ENCODE measurements at regions not wholly inside any gene's neighbourhood (a gene's known extent, or its start where the extent isn't known, plus 50 kb on each side); places are given as distances from the start of the nearest gene placed in this dataset.

DNA sequence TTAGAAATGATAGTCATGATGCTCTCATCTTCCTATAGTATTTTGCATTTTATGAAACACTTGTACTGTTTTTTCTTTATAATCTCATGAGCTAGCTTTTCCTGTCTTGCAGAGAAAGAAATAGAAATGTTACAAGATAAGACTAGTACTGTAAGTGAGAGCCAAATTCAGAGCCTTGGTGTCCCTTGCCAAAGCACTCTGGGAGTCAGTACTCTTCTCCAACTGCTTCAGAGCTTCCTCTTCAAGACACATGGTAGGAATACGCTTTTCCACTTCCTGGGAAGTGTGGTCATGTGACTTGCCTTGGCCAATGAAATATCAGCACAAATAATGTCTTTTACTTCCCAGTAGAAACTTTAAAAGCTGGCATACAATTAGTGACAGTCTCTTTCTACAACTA lies 112.4 kb downstream of the SEMA6D start:
- Histone ChIP-seq H3K14ac (ENCODE audit: insufficient read length) (no peak overlapping the region), H4K5ac (ENCODE audit: insufficient read length, low read depth, low read length) (no peak overlapping the region), H3K23me2 (ENCODE audit: low read depth, low read length) (no peaks in the 10 kb centered on the region), H3K9ac (replicated peaks in 1 of 4; ENCODE audit: extremely low read depth in 1 of 4, low read depth in 3 of 4, low read length in 3 of 4) (no peak overlapping the region), H2AFZ (ENCODE audit: low read length) (0 out of 2 replicates have a peak overlapping the region, but pooled peaks have one; percentile 29), H2BK15ac (ENCODE audit: low read length) (no peak overlapping the region), H3K79me1 (ENCODE audit: low read depth, low read length) (no peaks in the 10 kb centered on the region), H3K27ac (ENCODE audit: low read depth, low read length) (no peak overlapping the region), H3K9me3 (ENCODE audit: insufficient read depth in 2 of 2, low read depth in 1 of 2, low read length in 1 of 2) (no peaks in the 10 kb centered on the region), H3K79me2 (ENCODE audit: control insufficient read depth in 1 of 2, insufficient read depth in 2 of 2, low read length in 2 of 2) (no peaks in the 10 kb centered on the region), H4K91ac (replicated peaks; ENCODE audit: insufficient read length, low read length) (no peak overlapping the region), H3K23ac (ENCODE audit: insufficient read length) (no peak overlapping the region), H2BK5ac (ENCODE audit: low read depth, low read length) (no peak overlapping the region), H3K27me3 (replicated peaks in 1 of 4; ENCODE audit: control insufficient read depth in 3 of 4, extremely low read depth in 1 of 4, insufficient read depth in 3 of 4, low read length in 3 of 4) (no peaks in the 10 kb centered on the region; a peak in 1 of 7 replicates), H3K4me3 (ENCODE audit: extremely low read depth in 1 of 4, insufficient read depth in 2 of 4, low read depth in 3 of 4, low read length in 4 of 4) (no peak overlapping the region), H3K36me3 (ENCODE audit: control insufficient read depth in 2 of 4, insufficient read depth in 4 of 4, low read length in 3 of 4) (no peaks in the 10 kb centered on the region), H2AK5ac (ENCODE audit: low read depth, low read length) (no peak overlapping the region), H3K56ac (replicated peaks; ENCODE audit: insufficient read length, low read depth, low read length) (no peak overlapping the region), H3K18ac (ENCODE audit: extremely low read depth, low read length) (no peak overlapping the region), H3K4me2 (ENCODE audit: insufficient read depth in 1 of 2, low read depth in 2 of 2, low read length in 2 of 2) (no peak overlapping the region), H2BK12ac (ENCODE audit: low read depth, low read length) (no peak overlapping the region), H2BK120ac (replicated peaks; ENCODE audit: low read depth, low read length) (no peak overlapping the region), H4K20me1 (replicated peaks in 1 of 2; ENCODE audit: control insufficient read depth in 1 of 2, insufficient read depth in 2 of 2, low read length in 2 of 2) (no peaks in the 10 kb centered on the region), H2BK20ac (ENCODE audit: low read length) (no peak overlapping the region), H3K4ac (replicated peaks; ENCODE audit: insufficient read length, low read depth, low read length) (no peak overlapping the region), H4K8ac (ENCODE audit: extremely low read depth, insufficient read depth, low read length) (no peak overlapping the region), H3K4me1 (replicated peaks in 1 of 4; ENCODE audit: control insufficient read depth in 3 of 4, insufficient read depth in 4 of 4, low read length in 3 of 4) (no peaks in the 10 kb centered on the region)
- no peak for DNase-seq (ENCODE audit: low read depth in 1 of 2, low spot score in 2 of 2)
- no peak for TF ChIP-seq YY1 (IDR thresholded peaks at IDR 0.05; ENCODE audit: low read depth, low read length)
- TF ChIP-seq CBX8 (IDR thresholded peaks at IDR 0.05; ENCODE audit: borderline replicate concordance, low read depth, low read length): no peak
- TF ChIP-seq, protein P1, sequence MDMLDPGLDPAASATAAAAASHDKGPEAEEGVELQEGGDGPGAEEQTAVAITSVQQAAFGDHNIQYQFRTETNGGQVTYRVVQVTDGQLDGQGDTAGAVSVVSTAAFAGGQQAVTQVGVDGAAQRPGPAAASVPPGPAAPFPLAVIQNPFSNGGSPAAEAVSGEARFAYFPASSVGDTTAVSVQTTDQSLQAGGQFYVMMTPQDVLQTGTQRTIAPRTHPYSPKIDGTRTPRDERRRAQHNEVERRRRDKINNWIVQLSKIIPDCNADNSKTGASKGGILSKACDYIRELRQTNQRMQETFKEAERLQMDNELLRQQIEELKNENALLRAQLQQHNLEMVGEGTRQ (IDR thresholded peaks at IDR 0.05; ENCODE audit: low read length): no peak
- TF ChIP-seq KDM1A (IDR thresholded peaks at IDR 0.05; ENCODE audit: borderline replicate concordance, low read length): no peak
- TF ChIP-seq SRF (IDR thresholded peaks at IDR 0.05; ENCODE audit: low read depth, low read length): no peak
- ChIA-PET POLR2A (ENCODE audit: partially characterized antibody) (no interaction called here), CTCF (ENCODE audit: partially characterized antibody) (no interaction called here)
- WGBS, 2 experiments (ENCODE audit: extremely low coverage in 1 of 2, insufficient coverage in 1 of 2, insufficient read length in 1 of 2, insufficient replicate concordance in 2 of 2, low coverage in 1 of 2, low lambda C conversion rate in 2 of 2, missing lambda C conversion rate in 1 of 2): 57% methylated on average over 1 of the region's 1 CpG; no CpG with 5 or more reads in 1 of the 2 experiments
- FAIRE-seq: no peak
